ENCODE measurements at regions not wholly inside any gene's neighbourhood (a gene's known extent, or its start where the extent isn't known, plus 50 kb on each side); places are given as distances from the start of the nearest gene placed in this dataset.
"Not testable (repeated sequence)": the region's sequence is repeated elsewhere in the genome, so short reads cannot be mapped to it uniquely, and the experiment has no call there.

DNA sequence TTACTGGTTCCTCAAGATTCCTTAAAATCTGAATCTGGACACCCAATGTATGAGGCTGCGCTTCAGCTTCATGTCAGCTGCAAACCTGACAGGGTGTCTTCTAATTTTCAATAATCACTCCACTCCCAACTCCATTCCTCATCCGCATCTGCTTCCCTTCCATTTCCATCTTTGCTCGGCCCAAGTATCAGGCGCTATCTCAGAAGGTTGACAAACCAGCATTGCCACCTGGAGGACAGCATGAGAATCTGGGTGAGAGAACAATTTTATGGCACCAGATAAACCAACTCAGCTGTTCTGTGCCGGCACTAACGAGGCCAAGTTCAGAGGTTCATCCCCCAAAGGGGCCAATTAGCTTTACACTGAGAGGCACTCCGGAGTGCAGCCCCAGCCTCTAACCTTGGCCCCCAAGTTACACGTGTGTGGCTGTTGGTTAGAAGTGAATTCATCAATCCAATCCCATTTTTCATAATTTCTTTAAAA is 79.1 kb upstream of the LMO2 start:
- no peaks in the 10 kb centered on the region for H3K27me3 ChIP-seq (ENCODE audit: control insufficient read depth, insufficient read depth, low read length)
- H3K9ac ChIP-seq (ENCODE audit: low read depth, low read length) = no peak overlapping the region
- H3K27ac ChIP-seq (ENCODE audit: low read depth, low read length) = no peak overlapping the region
- H3K4me3 ChIP-seq (ENCODE audit: low read depth, low read length) = no peak overlapping the region
- H3K36me3 ChIP-seq (ENCODE audit: control insufficient read depth, insufficient read depth, low read length) = no peaks in the 10 kb centered on the region
- H3K9me3 ChIP-seq (ENCODE audit: control insufficient read depth, insufficient read depth, low read length) = no peaks in the 10 kb centered on the region
- H3K4me1 ChIP-seq (ENCODE audit: control insufficient read depth, insufficient read depth, low read length) = no peaks in the 10 kb centered on the region

DNA sequence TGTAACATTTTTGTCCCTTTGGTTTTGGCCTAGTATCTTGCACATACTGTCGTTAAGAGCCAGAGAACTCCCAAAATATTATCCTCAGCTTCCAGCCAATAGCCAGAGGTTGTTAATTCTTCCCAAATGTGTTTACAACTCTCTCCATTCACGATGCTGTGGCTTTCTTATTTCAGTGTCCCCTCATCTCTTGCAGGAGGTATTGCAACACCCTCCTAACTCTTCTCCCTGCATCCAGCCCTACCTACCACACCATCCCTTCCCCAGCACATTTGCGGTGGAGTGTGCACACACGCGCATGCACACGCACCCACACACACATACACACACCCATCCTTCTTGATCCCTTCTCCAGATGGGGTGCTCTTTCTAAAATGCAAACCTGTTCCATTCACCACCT is 75.6 kb upstream of the LMO2 start:
- H3K9me3 ChIP-seq (ENCODE audit: control insufficient read depth, insufficient read depth, low read length) = no peaks in the 10 kb centered on the region
- H3K9ac ChIP-seq (ENCODE audit: low read depth, low read length) = no peak overlapping the region
- no peaks in the 10 kb centered on the region for H3K27me3 ChIP-seq (ENCODE audit: control insufficient read depth, insufficient read depth, low read length)
- H3K4me1 ChIP-seq (ENCODE audit: control insufficient read depth, insufficient read depth, low read length) = no peaks in the 10 kb centered on the region
- no peaks in the 10 kb centered on the region for H3K36me3 ChIP-seq (ENCODE audit: control insufficient read depth, insufficient read depth, low read length)
- H3K27ac ChIP-seq (ENCODE audit: low read depth, low read length) = no peak overlapping the region
- no peak overlapping the region for H3K4me3 ChIP-seq (ENCODE audit: low read depth, low read length)

DNA sequence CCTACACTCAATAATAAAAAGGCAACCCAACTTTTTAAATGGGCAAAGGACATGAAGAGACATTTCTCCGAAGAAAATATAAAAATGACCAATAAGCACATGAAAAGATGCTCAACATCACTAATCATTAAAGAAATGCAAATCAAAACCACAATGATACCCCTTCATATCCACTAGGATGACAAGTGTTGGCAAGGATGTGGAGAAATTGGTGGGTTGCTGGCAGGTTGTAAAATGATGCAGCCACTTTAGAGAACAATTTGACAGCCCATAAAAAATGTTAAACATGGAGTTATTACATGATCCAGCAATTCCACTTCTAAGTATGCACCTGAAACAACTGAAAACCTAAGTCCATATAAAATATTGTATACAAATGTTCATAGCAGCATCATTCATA is 73.2 kb upstream of the LMO2 start:
- Histone ChIP-seq H3K27me3 (ENCODE audit: control insufficient read depth, insufficient read depth, low read length) (no peaks in the 10 kb centered on the region), H3K4me3 (ENCODE audit: low read depth, low read length) (no peak overlapping the region), H3K36me3 (ENCODE audit: control insufficient read depth, insufficient read depth, low read length) (no peaks in the 10 kb centered on the region), H3K9ac (ENCODE audit: low read depth, low read length) (no peak overlapping the region), H3K27ac (ENCODE audit: low read depth, low read length) (no peak overlapping the region), H3K9me3 (ENCODE audit: control insufficient read depth, insufficient read depth, low read length) (no peaks in the 10 kb centered on the region), H3K4me1 (ENCODE audit: control insufficient read depth, insufficient read depth, low read length) (no peaks in the 10 kb centered on the region)

DNA sequence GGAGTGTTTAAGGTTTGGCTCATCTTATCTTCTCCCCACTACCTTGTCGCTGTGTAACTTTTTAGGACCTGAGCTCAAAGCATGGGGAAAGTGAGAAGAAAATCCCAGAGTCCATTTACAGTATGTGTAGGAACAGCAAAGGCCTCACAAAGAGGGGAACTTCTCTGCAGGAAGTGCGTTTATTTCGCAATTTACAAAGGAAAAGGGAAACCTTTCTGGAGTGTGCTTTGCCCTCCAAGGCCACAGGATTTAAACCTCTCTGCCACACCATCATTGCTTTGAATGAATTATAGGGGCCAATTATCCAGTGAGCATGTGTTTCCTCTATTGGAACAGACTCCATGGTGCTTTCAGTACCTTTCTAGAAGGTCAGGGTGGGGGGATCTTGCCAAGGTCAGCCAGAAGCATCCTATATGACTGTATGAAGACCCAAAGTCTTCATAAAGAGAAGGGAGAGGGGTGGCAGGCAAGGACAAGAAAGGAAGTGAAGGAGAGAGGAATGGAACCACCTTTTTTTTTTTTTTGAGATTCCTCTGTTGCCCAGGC is 68.1 kb upstream of the LMO2 start:
- Histone ChIP-seq H3K9ac (ENCODE audit: low read depth, low read length) (no peak overlapping the region), H3K27ac (ENCODE audit: low read depth, low read length) (no peak overlapping the region), H3K27me3 (ENCODE audit: control insufficient read depth, insufficient read depth, low read length) (no peaks in the 10 kb centered on the region), H3K4me1 (ENCODE audit: control insufficient read depth, insufficient read depth, low read length) (no peaks in the 10 kb centered on the region), H3K9me3 (ENCODE audit: control insufficient read depth, insufficient read depth, low read length) (no peaks in the 10 kb centered on the region), H3K36me3 (ENCODE audit: control insufficient read depth, insufficient read depth, low read length) (no peaks in the 10 kb centered on the region), H3K4me3 (ENCODE audit: low read depth, low read length) (no peak overlapping the region)

DNA sequence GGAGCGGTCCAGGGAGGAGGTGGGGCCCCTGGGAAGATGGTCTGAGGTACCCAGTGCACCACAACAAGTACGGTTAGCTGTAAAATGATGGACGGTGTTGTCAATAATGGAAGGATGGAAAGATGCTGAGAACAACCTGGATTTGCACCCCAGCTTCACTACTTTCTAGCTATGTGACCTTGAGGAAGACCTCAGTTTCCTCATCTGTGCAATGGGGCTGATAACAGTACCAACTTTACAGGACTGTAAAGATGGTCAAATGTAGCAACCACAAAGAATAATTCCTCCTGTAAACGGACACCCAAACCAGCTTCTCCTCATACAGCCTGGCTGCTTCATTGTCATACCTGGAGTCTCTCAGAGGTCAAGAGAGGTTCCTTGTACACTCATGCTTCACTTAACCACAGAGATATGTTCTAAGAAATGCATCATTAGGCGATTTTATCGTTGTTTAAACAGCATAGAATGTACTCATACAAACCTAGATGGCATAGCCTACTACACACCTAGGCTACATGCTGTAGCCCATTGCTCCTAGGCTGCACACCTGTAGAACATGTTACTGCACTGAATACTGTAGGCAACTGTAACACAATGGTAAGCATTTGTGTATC is 65.5 kb upstream of the LMO2 start:
- Histone ChIP-seq H3K4me1 (ENCODE audit: control insufficient read depth, insufficient read depth, low read length) (no peaks in the 10 kb centered on the region), H3K27me3 (ENCODE audit: control insufficient read depth, insufficient read depth, low read length) (no peaks in the 10 kb centered on the region), H3K4me3 (ENCODE audit: low read depth, low read length) (no peak overlapping the region), H3K9me3 (ENCODE audit: control insufficient read depth, insufficient read depth, low read length) (no peaks in the 10 kb centered on the region), H3K9ac (ENCODE audit: low read depth, low read length) (no peak overlapping the region), H3K27ac (ENCODE audit: low read depth, low read length) (no peak overlapping the region), H3K36me3 (ENCODE audit: control insufficient read depth, insufficient read depth, low read length) (no peaks in the 10 kb centered on the region)

DNA sequence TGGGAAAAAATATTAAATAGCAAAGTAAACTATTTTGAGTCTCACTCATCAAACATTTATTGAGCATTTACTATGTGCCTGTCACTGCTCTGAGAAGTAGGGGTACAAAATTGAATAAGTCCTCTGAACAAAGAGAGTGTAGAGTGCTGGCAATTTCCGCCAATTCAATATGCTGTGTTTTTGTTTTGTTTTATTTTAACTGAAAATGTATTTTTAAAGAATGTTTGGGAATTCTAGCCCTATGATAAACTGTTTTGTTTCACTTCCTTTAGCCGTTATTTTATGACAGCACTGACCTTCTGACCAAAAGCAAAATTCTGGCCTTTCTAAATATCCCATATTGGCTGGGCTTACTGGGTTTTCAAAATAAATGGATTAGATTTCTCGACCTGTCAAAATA is 64.7 kb upstream of the LMO2 start:
- no peaks in the 10 kb centered on the region for H3K36me3 ChIP-seq (ENCODE audit: control insufficient read depth, insufficient read depth, low read length)
- no peak overlapping the region for H3K9ac ChIP-seq (ENCODE audit: low read depth, low read length)
- no peak overlapping the region for H3K4me3 ChIP-seq (ENCODE audit: low read depth, low read length)
- no peaks in the 10 kb centered on the region for H3K27me3 ChIP-seq (ENCODE audit: control insufficient read depth, insufficient read depth, low read length)
- no peak overlapping the region for H3K27ac ChIP-seq (ENCODE audit: low read depth, low read length)
- no peaks in the 10 kb centered on the region for H3K9me3 ChIP-seq (ENCODE audit: control insufficient read depth, insufficient read depth, low read length)
- H3K4me1 ChIP-seq (ENCODE audit: control insufficient read depth, insufficient read depth, low read length) = no peaks in the 10 kb centered on the region

DNA sequence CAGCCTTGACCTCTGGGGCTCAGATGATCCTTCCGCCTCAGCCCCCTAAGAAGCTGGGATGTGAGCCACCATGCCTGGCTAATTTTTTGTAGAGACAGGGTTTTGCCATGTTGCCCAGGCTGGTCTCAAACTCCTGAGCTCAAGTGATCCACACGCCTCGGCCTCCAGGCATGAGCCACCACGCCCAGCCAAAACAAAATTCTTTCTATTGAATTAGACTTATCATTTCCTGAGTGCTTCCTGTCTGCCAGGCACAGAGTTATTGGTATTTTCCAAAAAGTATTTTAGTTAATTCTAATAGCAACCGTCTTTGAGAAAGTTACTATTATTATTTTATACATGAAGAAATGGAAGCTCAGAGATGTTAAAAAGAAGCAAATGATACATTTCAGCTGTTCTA is 61.4 kb upstream of the LMO2 start:
- Histone ChIP-seq H3K27ac (ENCODE audit: low read depth, low read length) (no peak overlapping the region), H3K9me3 (ENCODE audit: control insufficient read depth, insufficient read depth, low read length) (no peaks in the 10 kb centered on the region), H3K36me3 (ENCODE audit: control insufficient read depth, insufficient read depth, low read length) (no peaks in the 10 kb centered on the region), H3K4me3 (ENCODE audit: low read depth, low read length) (no peak overlapping the region), H3K27me3 (ENCODE audit: control insufficient read depth, insufficient read depth, low read length) (no peaks in the 10 kb centered on the region), H3K9ac (ENCODE audit: low read depth, low read length) (no peak overlapping the region), H3K4me1 (ENCODE audit: control insufficient read depth, insufficient read depth, low read length) (no peaks in the 10 kb centered on the region)

DNA sequence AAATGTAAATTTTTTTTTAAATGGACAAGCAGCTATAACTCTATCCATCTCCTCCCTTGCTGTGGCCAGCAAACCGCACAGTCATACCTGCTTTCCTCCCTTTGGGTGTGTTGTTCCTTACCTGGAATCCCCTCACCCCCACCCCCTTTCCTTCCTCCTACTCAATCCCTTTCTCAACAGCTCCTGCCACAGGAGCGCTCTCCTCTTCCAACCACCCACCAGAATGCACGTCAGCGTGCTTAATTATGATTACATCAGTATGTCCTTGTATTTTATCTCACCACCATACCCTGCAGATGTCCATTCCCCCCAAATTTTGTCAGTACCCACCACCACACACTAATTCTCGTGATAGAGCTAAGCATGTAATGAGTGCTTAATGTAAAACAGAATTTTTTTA is 60.9 kb upstream of the LMO2 start:
- Histone ChIP-seq H3K27ac (ENCODE audit: low read depth, low read length) (no peak overlapping the region), H3K9ac (ENCODE audit: low read depth, low read length) (no peak overlapping the region), H3K4me3 (ENCODE audit: low read depth, low read length) (no peak overlapping the region), H3K9me3 (ENCODE audit: control insufficient read depth, insufficient read depth, low read length) (no peaks in the 10 kb centered on the region), H3K27me3 (ENCODE audit: control insufficient read depth, insufficient read depth, low read length) (no peaks in the 10 kb centered on the region), H3K36me3 (ENCODE audit: control insufficient read depth, insufficient read depth, low read length) (no peaks in the 10 kb centered on the region), H3K4me1 (ENCODE audit: control insufficient read depth, insufficient read depth, low read length) (no peaks in the 10 kb centered on the region)

DNA sequence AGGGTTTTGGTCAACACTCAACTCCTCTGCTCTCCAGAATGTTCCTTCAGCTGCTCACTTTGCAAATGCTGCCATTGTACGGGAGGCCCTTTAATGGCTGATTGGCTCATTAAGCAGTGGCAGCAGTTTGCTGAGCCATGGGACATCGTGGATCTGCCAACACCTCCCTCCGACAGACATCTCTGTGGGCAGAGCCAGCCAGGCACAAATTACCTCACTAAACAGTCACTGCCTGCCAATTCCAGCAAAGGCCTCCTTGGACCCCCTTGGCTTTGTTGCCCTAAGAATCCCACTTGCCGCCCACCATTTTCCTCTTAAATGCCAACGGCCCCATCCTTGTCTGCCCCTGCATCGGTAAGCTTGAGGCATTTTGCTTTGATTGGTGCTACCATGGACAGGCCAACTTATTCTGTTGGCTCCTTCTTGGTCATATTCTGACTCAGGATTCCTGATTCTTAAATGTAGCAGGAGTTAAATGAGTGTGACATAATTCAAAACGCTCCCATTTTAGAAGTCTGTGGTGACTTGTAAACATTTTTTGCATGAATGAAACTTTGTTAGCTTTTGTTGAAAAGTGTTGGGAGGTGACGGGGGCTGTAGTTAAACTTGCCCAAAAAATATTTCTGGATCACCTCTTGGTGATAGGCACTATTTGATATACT is 57.5 kb upstream of the LMO2 start:
- Histone ChIP-seq H3K9ac (ENCODE audit: low read depth, low read length) (no peak overlapping the region), H3K27ac (ENCODE audit: low read depth, low read length) (no peak overlapping the region), H3K4me1 (ENCODE audit: control insufficient read depth, insufficient read depth, low read length) (no peaks in the 10 kb centered on the region), H3K4me3 (ENCODE audit: low read depth, low read length) (no peak overlapping the region), H3K27me3 (ENCODE audit: control insufficient read depth, insufficient read depth, low read length) (no peaks in the 10 kb centered on the region), H3K36me3 (ENCODE audit: control insufficient read depth, insufficient read depth, low read length) (no peaks in the 10 kb centered on the region), H3K9me3 (ENCODE audit: control insufficient read depth, insufficient read depth, low read length) (no peaks in the 10 kb centered on the region)

DNA sequence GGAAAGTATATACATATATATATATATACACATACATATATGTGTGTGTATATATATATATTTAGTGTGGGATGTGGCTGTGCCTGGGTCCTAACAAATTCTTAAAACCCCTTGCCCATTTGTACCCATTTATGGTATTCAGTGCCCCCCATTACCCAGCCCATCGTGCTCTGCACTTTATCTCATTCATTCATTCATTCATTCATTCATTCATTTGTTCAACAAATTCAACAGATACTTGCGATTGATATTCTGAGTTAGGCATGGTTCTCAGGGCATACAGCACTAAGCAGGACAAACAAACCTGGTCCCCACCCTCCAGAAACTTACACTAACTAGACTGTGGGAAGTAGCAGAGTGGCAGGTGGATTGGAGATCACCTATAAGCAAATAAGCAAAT is 56.6 kb upstream of the LMO2 start:
- no peaks in the 10 kb centered on the region for H3K9me3 ChIP-seq (ENCODE audit: control insufficient read depth, insufficient read depth, low read length)
- no peaks in the 10 kb centered on the region for H3K27me3 ChIP-seq (ENCODE audit: control insufficient read depth, insufficient read depth, low read length)
- H3K27ac ChIP-seq (ENCODE audit: low read depth, low read length) = no peak overlapping the region
- no peak overlapping the region for H3K4me3 ChIP-seq (ENCODE audit: low read depth, low read length)
- H3K36me3 ChIP-seq (ENCODE audit: control insufficient read depth, insufficient read depth, low read length) = no peaks in the 10 kb centered on the region
- H3K4me1 ChIP-seq (ENCODE audit: control insufficient read depth, insufficient read depth, low read length) = no peaks in the 10 kb centered on the region
- H3K9ac ChIP-seq (ENCODE audit: low read depth, low read length) = no peak overlapping the region

DNA sequence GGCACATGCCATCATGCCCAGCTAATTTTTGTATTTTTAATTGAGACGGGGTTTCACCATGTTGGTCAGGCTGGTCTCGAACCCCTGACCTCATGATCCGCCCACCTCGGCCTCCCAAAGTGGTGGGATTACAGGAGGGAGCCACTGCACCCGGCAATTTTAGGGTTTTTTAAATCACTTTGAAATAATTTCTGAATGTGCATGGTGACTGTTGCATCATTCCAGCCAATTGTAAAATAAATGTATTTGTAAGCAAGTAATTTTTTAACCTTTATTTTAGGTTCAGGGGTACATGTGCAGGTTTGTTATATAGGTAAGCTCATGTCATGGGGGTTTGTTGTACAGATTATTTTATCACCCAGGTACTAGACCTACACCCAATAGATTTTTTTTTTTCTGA is 56.0 kb upstream of the LMO2 start:
- H3K4me3 ChIP-seq (ENCODE audit: low read depth, low read length); H3K27me3 ChIP-seq (ENCODE audit: control insufficient read depth, insufficient read depth, low read length); H3K9me3 ChIP-seq (ENCODE audit: control insufficient read depth, insufficient read depth, low read length); H3K36me3 ChIP-seq (ENCODE audit: control insufficient read depth, insufficient read depth, low read length); H3K4me1 ChIP-seq (ENCODE audit: control insufficient read depth, insufficient read depth, low read length); H3K27ac ChIP-seq (ENCODE audit: low read depth, low read length); H3K9ac ChIP-seq (ENCODE audit: low read depth, low read length): not testable (repeated sequence)

All from HUES48 (cell line).